Tibial nerve (tissue), 4 donors: ENCODE measurements at regions not wholly inside any gene's neighbourhood (a gene's known extent, or its start where the extent isn't known, plus 50 kb on each side); places are given as distances from the start of the nearest gene placed in this dataset.

ENCODE experiments used
- DNase-seq, 2 donors: peaks; one replicate each; pipeline ENCODE4 v3.0.0-alpha.2; 2019; ENCODE audit warnings: low spot score in 2 of 2
- H3K27ac ChIP-seq, 4 donors: fragments of 200-600 bp; sonication (generic) in 3 of 4; one replicate each; pipeline ENCODE4 v1.5.1; 2017 to 2019; ENCODE audit warnings: mild to moderate bottlenecking in 1 of 4
- H3K27me3 ChIP-seq, 2 donors: fragments of 200-600 bp; sonication (generic) in 1 of 2; one replicate each; pipeline versions ENCODE4 v1.5.1 to v1.6.0; 2017 to 2019
- H3K36me3 ChIP-seq, 3 donors: fragments of 200-600 bp; sonication (generic); one replicate each; pipeline ENCODE4 v1.5.1; 2018 to 2019
- H3K4me1 ChIP-seq, 4 donors: fragments of 200-600 bp; sonication (generic) in 3 of 4; one replicate each; pipeline ENCODE4 v1.5.1; 2017 to 2019
- H3K4me3 ChIP-seq, 4 donors: fragments of 200-600 bp; sonication (generic) in 3 of 4; one replicate each; pipeline ENCODE4 v1.5.1; 2017 to 2019; ENCODE audit warnings: mild to moderate bottlenecking in 1 of 4, moderate library complexity in 1 of 4
- H3K9me3 ChIP-seq, 4 donors: fragments of 200-600 bp; sonication (generic) in 3 of 4; one replicate each; pipeline ENCODE4 v1.5.1; 2017 to 2019
- EP300 ChIP-seq, 2 donors: sonication (generic); formaldehyde crosslinking; IDR thresholded peaks; one replicate each; pipeline ENCODE4 v1.6.1; 2017; ENCODE audit warnings: antibody characterized with exemption in 2 of 2, mild to moderate bottlenecking in 1 of 2
- POLR2A ChIP-seq, 2 donors: fragments of 450-650 bp; IDR thresholded peaks; one replicate each; pipeline ENCODE4 v1.6.1; 2017; ENCODE audit warnings: antibody characterized with exemption in 2 of 2, mild to moderate bottlenecking in 2 of 2, moderate library complexity in 2 of 2
- WGBS, 2 donors: methylation state at CpG; one replicate each; pipeline ENCODE4 v1.1.5; 2018; 5-methylcytosine and 5-hydroxymethylcytosine counted together
- TF ChIP-seq, protein P1 (sequence below), 5 experiments: fragments of 200-600 bp in 3 of 5; fragments of 450-650 bp in 2 of 5; sonication (generic) in 3 of 5; IDR thresholded peaks; one replicate each; pipeline ENCODE4 v1.5.1; 2016 to 2019; ENCODE audit warnings: antibody characterized with exemption in 5 of 5, mild to moderate bottlenecking in 3 of 5, moderate library complexity in 2 of 5

DNA sequence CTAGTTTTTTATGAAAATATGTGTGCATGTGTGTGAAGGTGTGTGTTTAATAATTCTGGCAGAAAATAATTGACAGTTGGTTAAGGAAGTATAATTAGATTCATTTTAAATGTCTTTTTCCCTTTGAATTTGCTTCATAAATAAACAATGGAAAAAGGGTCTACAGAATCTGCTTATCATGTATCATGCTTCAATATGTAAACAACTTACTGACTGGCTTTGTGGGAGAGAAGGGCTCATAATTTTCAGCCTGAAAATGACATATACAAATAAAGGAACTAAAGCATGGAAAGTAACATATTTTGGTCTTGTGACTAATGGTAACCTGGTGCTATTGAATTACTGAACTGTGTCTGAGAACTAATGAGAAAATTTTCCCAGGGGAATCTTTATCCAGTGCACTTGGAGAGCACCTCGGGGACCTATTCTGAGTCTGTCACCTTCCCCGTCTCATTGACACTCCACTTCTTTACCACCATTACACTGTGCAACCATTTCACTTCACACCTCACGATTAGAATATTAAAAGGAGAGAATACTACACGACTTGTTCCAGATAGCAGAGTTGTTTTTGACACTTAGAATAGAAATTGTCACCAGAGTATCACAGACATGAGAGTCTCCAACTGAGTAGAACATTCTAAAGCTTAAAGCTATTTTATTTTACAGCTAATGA, 298.6 kb downstream of the TFEC start:
- TF ChIP-seq, protein P1, sequence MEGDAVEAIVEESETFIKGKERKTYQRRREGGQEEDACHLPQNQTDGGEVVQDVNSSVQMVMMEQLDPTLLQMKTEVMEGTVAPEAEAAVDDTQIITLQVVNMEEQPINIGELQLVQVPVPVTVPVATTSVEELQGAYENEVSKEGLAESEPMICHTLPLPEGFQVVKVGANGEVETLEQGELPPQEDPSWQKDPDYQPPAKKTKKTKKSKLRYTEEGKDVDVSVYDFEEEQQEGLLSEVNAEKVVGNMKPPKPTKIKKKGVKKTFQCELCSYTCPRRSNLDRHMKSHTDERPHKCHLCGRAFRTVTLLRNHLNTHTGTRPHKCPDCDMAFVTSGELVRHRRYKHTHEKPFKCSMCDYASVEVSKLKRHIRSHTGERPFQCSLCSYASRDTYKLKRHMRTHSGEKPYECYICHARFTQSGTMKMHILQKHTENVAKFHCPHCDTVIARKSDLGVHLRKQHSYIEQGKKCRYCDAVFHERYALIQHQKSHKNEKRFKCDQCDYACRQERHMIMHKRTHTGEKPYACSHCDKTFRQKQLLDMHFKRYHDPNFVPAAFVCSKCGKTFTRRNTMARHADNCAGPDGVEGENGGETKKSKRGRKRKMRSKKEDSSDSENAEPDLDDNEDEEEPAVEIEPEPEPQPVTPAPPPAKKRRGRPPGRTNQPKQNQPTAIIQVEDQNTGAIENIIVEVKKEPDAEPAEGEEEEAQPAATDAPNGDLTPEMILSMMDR (IDR thresholded peaks at IDR 0.05), result no peak
- TF ChIP-seq POLR2A (IDR thresholded peaks at IDR 0.05) (no peak), EP300 (IDR thresholded peaks at IDR 0.05) (no peak)
- Histone ChIP-seq H3K9me3 (no peaks in the 10 kb centered on the region), H3K27me3 (no peaks in the 10 kb centered on the region), H3K36me3 (no peaks in the 10 kb centered on the region), H3K4me3 (no peak overlapping the region), H3K27ac (no peak overlapping the region), H3K4me1 (no peaks in the 10 kb centered on the region)
- no peak for DNase-seq
- WGBS, 2 donors, result 74 to 81% methylated on average over 4 of the region's 4 CpGs

DNA sequence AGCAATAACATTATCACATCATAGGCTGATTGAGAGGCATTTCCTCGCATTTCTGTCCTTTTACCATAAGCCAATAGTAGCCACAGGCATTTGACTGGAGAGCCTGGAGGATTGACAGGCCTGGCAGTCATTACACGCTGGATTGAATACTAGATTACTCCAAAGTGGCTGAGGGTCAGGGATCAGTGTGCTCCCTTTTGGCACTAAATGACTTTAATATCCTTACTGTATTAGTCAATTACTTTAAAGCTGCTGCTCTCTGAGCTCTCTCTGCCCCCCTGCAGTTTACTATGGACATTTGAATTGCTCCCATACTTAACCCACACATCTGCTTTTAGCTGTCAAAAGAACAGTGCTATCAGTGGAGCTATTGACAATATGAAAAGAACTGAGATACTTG, 302.0 kb downstream of the TFEC start:
- Histone ChIP-seq H3K27ac (no peak overlapping the region), H3K9me3 (no peaks in the 10 kb centered on the region), H3K27me3 (no peaks in the 10 kb centered on the region), H3K4me3 (no peak overlapping the region), H3K4me1 (no peaks in the 10 kb centered on the region), H3K36me3 (no peaks in the 10 kb centered on the region)
- DNase-seq, result no peak
- TF ChIP-seq, protein P1 (IDR thresholded peaks at IDR 0.05), result no peak
- TF ChIP-seq EP300 (IDR thresholded peaks at IDR 0.05), result no peak
- no peak for TF ChIP-seq POLR2A (IDR thresholded peaks at IDR 0.05)
- 27 to 52% methylated on average over 2 of the region's 2 CpGs for WGBS, 2 donors

DNA sequence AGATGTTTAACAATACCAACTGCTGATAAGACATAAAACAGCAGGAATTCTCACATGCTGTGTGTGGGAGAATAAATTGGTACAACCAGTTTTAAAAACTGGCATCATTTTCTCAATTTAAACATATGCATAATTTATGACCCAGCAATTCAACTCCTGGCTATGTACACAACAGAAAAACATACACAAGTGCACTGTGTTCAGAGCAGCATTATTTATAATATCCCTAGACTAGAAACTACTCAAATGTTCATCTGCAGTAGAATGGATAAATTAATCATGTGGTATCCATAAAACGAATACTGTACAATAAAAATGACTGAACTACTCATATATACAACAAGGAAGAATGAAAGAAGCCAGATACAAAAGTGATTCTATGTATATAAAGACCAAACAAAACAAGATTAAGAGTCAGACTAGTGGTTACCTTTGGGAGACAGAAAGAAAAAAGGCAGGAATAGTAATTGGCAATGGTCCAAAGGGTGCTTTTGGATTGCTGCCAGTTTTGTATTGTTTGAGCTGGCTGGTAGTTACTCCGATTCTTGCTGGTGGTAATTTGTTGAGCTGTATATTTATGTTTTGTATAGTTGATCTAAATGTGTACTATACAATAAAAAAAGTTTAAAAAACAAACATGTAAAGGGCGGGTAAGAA, 306.0 kb downstream of the TFEC start:
- TF ChIP-seq, protein P1 (IDR thresholded peaks at IDR 0.05), result no peak
- no peak for TF ChIP-seq POLR2A (IDR thresholded peaks at IDR 0.05)
- TF ChIP-seq EP300 (IDR thresholded peaks at IDR 0.05), result no peak

DNA sequence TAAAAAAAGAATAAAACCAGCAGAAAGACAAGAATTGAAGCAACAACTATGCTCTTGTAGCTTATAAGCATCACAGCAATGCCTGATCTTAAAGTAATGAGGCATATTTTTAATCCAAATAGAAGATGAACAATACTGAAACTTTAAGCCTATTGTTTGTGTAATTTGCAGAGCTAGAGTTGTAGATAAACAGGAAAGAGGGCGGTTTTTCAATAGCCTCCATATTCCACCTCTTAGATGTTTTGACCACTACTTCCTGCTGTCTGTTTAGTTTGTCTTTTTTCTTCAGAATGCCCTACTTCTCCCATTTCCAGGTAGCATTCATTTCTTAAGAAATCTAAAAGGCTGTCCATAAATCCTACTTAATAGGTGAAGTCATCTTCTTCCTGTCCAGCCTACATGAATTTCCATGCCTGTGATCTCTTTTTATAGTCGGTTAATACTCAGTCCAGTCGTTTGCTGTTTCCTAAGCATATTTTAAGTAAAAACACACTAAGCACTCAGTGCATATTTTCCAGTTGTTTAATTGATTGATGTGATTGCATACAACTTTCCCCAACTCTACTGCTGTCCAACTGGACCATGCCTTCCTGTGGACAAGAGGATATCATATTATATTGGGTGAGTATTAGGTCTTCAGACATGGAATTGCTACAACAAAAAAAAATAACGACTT, 308.1 kb downstream of the TFEC start:
- WGBS, 2 donors, result 75 to 80% methylated on average over 4 of the region's 4 CpGs
- Histone ChIP-seq H3K9me3 (no peaks in the 10 kb centered on the region), H3K4me1 (no peaks in the 10 kb centered on the region), H3K4me3 (no peak overlapping the region), H3K27me3 (no peaks in the 10 kb centered on the region), H3K36me3 (no peaks in the 10 kb centered on the region), H3K27ac (no peak overlapping the region)
- no peak for DNase-seq
- TF ChIP-seq POLR2A (IDR thresholded peaks at IDR 0.05) (no peak), EP300 (IDR thresholded peaks at IDR 0.05) (no peak)
- TF ChIP-seq, protein P1 (IDR thresholded peaks at IDR 0.05), result no peak

More for the DNA sequence above, 306.0 kb downstream of the TFEC start:
- Histone ChIP-seq H3K4me1 (no peaks in the 10 kb centered on the region), H3K4me3 (no peak overlapping the region), H3K36me3 (no peaks in the 10 kb centered on the region), H3K9me3 (no peaks in the 10 kb centered on the region), H3K27me3 (no peaks in the 10 kb centered on the region), H3K27ac (no peak overlapping the region)
- DNase-seq, result no peak
- 56% methylated on average over 3 of the region's 3 CpGs for WGBS, 2 donors
